Liver (tissue), 3 donors: ENCODE measurements at regions not wholly inside any gene's neighbourhood (a gene's known extent, or its start where the extent isn't known, plus 50 kb on each side); places are given as distances from the start of the nearest gene placed in this dataset.
"Not testable (repeated sequence)": the region's sequence is repeated elsewhere in the genome, so short reads cannot be mapped to it uniquely, and the experiment has no call there.

ENCODE experiments used
- HNF4G ChIP-seq: IDR thresholded peaks from 2 replicates; pipeline ENCODE4 v1.6.1; 2016; ENCODE audit warnings: antibody characterized with exemption
- NR2F2 ChIP-seq: IDR thresholded peaks from 2 replicates; pipeline ENCODE4 v1.6.1; 2016; ENCODE audit warnings: antibody characterized with exemption
- SP1 ChIP-seq: IDR thresholded peaks from 2 replicates; pipeline ENCODE4 v1.6.1; 2018; ENCODE audit warnings: antibody characterized with exemption, mild to moderate bottlenecking
- TAF1 ChIP-seq: conservative IDR thresholded peaks from 2 replicates; pipeline ENCODE4 v1.6.1; 2016; ENCODE audit warnings: antibody characterized with exemption, mild to moderate bottlenecking
- YY1 ChIP-seq: IDR thresholded peaks from 2 replicates; pipeline ENCODE4 v1.6.1; 2016; ENCODE audit warnings: antibody characterized with exemption, mild to moderate bottlenecking
- TF ChIP-seq, protein P1 (sequence below): IDR thresholded peaks from 2 replicates; pipeline ENCODE4 v1.6.1; 2016; ENCODE audit warnings: antibody characterized with exemption
- TF ChIP-seq, protein P2 (sequence below): fragments of 150-350 bp; IDR thresholded peaks from 2 replicates; pipeline ENCODE4 v1.5.1; 2017; ENCODE audit warnings: improper control_type of control experiment, low read depth, low read length; ENCODE audit not compliant: missing input control
- donor health status: healthy.
- donor health status: healthy.

DNA sequence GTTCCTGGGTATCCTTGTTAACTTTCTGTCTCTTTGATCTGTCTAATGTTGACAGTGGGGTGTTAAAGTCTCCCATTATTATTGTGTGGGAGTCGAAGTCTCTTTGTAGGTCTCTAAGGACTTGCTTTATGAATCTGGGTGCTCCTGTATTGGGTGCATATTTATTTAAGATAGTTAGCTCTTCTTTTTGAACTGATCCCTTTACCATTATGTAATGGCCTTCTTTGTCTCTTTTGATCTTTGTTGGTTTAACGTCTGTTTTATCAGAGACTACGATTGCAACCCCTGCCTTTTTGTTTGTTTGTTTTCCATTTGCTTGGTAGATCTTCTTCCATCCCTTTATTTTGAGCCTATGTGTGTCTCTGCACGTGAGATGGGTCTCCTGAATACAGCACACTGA lies 612.4 kb upstream of the GBE1 start:
- TF ChIP-seq, protein P1, sequence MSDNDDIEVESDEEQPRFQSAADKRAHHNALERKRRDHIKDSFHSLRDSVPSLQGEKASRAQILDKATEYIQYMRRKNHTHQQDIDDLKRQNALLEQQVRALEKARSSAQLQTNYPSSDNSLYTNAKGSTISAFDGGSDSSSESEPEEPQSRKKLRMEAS = not testable (repeated sequence)
- not testable (repeated sequence) for TF ChIP-seq YY1, TAF1, HNF4G, SP1, NR2F2
- TF ChIP-seq, protein P2, sequence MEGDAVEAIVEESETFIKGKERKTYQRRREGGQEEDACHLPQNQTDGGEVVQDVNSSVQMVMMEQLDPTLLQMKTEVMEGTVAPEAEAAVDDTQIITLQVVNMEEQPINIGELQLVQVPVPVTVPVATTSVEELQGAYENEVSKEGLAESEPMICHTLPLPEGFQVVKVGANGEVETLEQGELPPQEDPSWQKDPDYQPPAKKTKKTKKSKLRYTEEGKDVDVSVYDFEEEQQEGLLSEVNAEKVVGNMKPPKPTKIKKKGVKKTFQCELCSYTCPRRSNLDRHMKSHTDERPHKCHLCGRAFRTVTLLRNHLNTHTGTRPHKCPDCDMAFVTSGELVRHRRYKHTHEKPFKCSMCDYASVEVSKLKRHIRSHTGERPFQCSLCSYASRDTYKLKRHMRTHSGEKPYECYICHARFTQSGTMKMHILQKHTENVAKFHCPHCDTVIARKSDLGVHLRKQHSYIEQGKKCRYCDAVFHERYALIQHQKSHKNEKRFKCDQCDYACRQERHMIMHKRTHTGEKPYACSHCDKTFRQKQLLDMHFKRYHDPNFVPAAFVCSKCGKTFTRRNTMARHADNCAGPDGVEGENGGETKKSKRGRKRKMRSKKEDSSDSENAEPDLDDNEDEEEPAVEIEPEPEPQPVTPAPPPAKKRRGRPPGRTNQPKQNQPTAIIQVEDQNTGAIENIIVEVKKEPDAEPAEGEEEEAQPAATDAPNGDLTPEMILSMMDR = not testable (repeated sequence)
